HG03342 (cell line): ENCODE measurements at regions not wholly inside any gene's neighbourhood (a gene's known extent, or its start where the extent isn't known, plus 50 kb on each side); places are given as distances from the start of the nearest gene placed in this dataset.
"Not testable (repeated sequence)": the region's sequence is repeated elsewhere in the genome, so short reads cannot be mapped to it uniquely, and the experiment has no call there.

Experiments
- ATAC-seq: cut with Tn5 transposase; IDR thresholded peaks from one replicate; pipeline ENCODE4 v1.9.1; 2021; ENCODE audit warnings: mild to moderate bottlenecking, moderate library complexity; ENCODE audit not compliant: unreplicated experiment

DNA sequence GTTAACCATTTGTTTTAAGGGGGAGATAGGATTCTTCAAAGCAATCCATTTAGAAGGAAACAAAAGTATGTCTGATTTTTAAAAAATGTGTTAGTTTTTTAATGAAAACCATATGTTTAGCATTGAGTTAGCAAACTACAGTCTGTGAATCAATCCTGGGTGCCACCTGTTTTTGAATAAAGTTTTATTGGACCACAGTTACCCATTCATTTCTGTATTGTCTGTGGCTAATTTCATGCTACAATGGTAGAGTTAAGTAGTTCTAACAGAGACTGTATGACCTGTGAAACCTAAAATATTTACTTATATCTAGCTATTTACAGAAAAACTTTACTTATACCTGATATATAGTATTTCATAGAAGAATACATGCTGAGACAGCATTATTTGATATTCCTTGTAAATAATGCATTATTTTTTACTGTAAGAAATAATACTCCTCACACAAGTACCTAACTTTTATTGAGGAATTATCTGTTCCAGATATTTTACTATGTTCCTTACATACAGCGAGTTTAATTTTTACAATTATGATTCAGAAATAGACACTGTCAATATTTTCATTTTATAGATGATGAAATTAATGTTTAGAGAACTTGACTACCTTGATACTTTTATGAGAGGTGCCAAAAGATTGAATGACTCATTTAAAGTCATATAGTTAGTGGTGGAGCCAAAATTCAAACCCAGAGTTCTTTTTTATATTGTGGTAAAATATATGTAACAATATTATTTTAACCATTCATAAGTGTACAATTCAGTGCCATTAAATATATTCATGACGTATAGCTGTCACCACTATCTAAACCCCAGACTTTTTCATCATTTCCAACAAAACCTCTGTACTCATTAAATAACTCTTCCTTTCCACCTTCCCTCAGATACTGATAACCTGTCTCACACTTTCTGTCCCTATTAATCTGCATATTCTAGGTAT, 122.0 kb downstream of the GLUD2 start:
- ATAC-seq = no peak

GRCh38 chrX:121172703-121173102, 125.3 kb downstream of the GLUD2 start:
- ATAC-seq = no peak

GRCh38 chrX:121179972-121180371, 132.6 kb downstream of the GLUD2 start:
- ATAC-seq = no peak

GRCh38 chrX:121191779-121192178, 144.4 kb downstream of the GLUD2 start:
- ATAC-seq = no peak

- ATAC-seq = no peak
Measured at GRCh38 chrX:121195719-121196118, 148.3 kb downstream of the GLUD2 start.

GRCh38 chrX:121196872-121197444, 149.5 kb downstream of the GLUD2 start:
- not testable (repeated sequence) for ATAC-seq

GRCh38 chrX:121208563-121208962, 161.2 kb downstream of the GLUD2 start:
- ATAC-seq = no peak

GRCh38 chrX:121216641-121217374, 169.4 kb downstream of the GLUD2 start:
- ATAC-seq = no peak

GRCh38 chrX:121221322-121221977, 174.0 kb downstream of the GLUD2 start:
- ATAC-seq = no peak

- ATAC-seq = no peak
Measured at GRCh38 chrX:121227888-121228287, 180.5 kb downstream of the GLUD2 start.

- no peak for ATAC-seq
Measured at GRCh38 chrX:121231566-121232358, 184.4 kb downstream of the GLUD2 start.

DNA sequence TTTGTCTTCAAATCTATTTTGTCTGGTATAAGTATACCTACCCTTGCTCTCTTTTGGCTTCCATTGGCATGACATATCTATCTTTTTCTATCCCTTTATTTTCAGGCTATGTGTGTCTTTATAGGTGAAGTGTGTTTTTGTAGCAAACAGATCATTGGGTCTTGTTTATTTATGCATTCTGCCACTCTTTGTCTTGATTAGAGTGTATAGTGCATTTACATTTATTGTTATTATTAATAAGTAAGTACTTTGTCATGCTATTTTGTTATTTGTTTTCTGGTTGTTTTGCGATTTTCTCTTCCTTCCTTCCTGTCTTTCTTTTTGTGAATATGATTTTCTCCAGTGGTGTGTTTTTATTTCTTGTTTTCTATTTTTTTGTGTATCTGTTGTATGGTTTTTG, 188.6 kb downstream of the GLUD2 start:
- no peak for ATAC-seq

GRCh38 chrX:121238093-121238492, 190.7 kb downstream of the GLUD2 start:
- no peak for ATAC-seq

DNA sequence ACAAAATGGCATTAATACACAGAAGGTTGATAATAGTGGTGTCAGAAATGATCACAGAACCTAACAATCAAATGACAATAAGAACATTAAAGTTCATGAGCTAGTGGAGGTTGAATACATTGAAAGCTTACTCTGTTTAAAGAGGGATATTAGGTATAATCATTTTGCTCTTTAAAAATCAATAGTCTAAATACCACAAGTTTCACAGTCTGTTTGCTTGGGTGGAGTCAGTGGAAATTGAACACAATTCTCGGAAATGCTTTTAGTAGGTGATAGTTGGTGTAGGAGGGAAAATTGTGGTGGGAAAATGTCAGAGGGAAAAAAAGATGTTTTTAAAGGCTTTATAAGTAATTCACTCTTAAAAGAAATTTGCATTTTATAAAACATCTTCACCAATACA, 197.1 kb downstream of the GLUD2 start:
- no peak for ATAC-seq

DNA sequence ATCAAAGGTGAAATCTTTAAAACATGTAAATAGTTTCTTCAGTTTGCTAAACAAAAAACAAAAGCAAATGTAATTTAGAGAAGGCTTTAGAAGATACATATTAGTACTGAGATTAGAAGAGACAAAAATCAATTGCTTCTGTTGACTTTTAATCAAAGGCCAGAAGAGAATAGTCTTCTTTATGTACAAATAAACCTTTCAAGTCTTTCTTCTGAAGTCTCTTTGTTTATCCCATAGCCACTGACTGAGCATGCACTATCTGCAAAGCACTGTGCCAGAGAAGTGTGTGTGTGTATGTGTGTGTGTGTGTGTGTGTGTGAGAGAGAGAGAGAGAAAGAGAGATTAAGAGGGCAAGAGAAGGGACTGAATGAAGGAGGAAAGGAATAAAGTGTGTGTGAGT, 198.4 kb downstream of the GLUD2 start:
- ATAC-seq = no peak

DNA sequence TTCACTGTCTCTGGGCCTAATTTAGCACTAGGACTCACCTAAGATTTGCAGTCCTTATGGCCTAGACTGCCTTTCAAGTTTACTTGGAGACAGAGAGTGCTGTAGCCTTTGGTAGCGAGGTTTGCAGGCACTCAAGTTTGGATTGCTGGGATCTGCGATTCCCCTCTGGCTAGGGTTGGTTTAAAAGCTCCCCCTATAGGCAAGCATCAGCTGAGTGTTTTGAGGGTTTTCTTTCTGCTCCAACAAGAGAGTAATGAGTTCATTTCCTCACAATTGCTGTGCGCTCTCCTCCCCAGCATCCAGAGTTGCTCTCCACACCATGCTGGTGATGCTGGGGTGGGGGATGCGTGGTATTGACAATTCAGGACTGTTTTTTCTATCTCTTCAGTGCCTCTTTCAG, 206.9 kb downstream of the GLUD2 start:
- no peak for ATAC-seq

DNA sequence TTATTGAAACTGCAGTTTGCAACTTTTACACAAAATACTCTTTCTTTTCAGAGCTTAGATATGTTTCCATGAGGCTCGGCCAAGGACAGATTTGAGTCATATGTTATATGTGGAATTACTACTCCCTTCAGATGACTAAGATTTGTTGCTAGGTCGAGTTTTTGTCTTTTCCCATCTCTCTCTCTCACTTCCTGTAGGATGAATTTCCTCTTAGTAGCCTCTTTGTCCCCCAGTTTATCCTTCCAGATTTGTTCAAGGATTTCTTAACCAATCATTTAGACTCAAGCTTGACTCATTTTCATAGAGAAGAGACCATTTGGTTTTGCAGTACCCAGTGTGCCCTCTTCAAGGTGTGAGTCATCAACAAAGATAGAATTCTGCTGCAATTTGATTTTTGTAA, 209.2 kb downstream of the GLUD2 start:
- no peak for ATAC-seq

DNA sequence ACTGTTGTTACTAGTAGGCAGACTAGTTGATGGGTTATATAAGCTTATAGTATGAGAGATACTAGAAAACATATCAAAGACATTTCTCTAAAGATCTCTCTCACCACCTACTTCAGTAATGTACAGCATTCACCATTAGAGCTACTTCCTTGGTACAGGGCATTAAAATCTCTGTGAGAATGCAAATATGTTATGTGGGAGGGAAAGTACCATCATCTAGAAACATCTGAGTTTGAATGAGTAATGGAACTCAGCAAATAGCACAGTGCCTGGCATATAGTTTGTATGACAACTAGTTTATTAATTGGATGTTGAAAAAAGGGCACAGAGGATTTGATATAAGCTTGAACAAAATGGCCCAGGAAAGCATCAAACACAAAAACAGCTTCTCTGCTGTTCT, 211.1 kb downstream of the GLUD2 start:
- ATAC-seq = no peak

DNA sequence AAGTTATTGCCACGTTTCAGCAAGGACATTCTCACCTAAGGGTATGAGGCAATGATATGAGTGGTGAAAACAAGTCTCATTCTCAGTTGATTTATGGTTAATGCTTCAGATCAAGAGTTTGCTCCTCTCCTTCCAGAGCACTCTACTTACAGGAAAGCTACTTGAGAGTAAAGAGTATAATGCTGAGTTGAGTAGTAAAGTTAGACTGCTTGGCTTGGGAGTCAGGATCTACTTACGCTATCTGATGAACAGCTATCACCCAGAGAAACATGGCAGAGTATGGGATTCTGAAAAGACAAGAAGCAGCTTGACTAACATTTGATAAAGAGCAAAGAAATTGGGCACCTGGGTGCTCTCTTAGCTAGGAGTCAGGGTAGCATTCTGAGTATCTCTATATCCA, 211.8 kb downstream of the GLUD2 start:
- ATAC-seq = no peak

- no peak for ATAC-seq
Measured at GRCh38 chrX:121260596-121261240, 213.3 kb downstream of the GLUD2 start.
